Chondrocyte (in vitro differentiated cells): ENCODE measurements at regions not wholly inside any gene's neighbourhood (a gene's known extent, or its start where the extent isn't known, plus 50 kb on each side); places are given as distances from the start of the nearest gene placed in this dataset.

Experiments
- DNase-seq: peaks from one replicate; pipeline ENCODE4 v3.0.0; 2021; ENCODE audit warnings: mixed read lengths, low spot score
- H3K27ac Mint-ChIP-seq: one replicate; pipeline ENCODE4 v1.8.0; 2021; ENCODE audit warnings: mild to moderate bottlenecking, moderate library complexity, mixed read lengths; ENCODE audit not compliant: unreplicated experiment
- H3K27me3 Mint-ChIP-seq: 2 replicates; pipeline ENCODE4 v1.8.0; 2021; ENCODE audit warnings: low read depth, mixed read lengths
- H3K36me3 Mint-ChIP-seq: 2 replicates; pipeline ENCODE4 v1.8.0; 2021; ENCODE audit warnings: low read depth, mixed read lengths
- H3K4me1 Mint-ChIP-seq: 2 replicates; pipeline ENCODE4 v1.8.0; 2021; ENCODE audit warnings: low read depth, mild to moderate bottlenecking, mixed read lengths
- H3K4me3 Mint-ChIP-seq: one replicate; pipeline ENCODE4 v1.8.0; 2021; ENCODE audit warnings: mild to moderate bottlenecking, moderate library complexity, mixed read lengths; ENCODE audit not compliant: unreplicated experiment
- H3K9me3 Mint-ChIP-seq: 2 replicates; pipeline ENCODE4 v1.8.0; 2021; ENCODE audit warnings: low read depth, mixed read lengths
- CTCF ChIP-seq: fragments of 200-600 bp; sonication (generic); IDR thresholded peaks from 2 replicates; pipeline ENCODE4 v1.5.0; 2021; ENCODE audit warnings: antibody characterized with exemption, mild to moderate bottlenecking, moderate library complexity

- peaks cover 2% of the 10 kb centered on the region for H3K36me3 Mint-ChIP-seq
- no peak overlapping the region for H3K27ac Mint-ChIP-seq
Observed at GRCh38 chr14:55734731-55735130, 154.7 kb downstream of the KTN1 start.

GRCh38 chr14:55739967-55740648 lies 160.1 kb downstream of the KTN1 start:
- H3K27me3 Mint-ChIP-seq = no peaks in the 10 kb centered on the region
- H3K9me3 Mint-ChIP-seq = peaks cover 10% of the 10 kb centered on the region
- peaks cover 2% of the 10 kb centered on the region for H3K36me3 Mint-ChIP-seq
- H3K4me3 Mint-ChIP-seq = no peak overlapping the region
- no peak for DNase-seq
- no peak for TF ChIP-seq CTCF
- H3K4me1 Mint-ChIP-seq = peaks cover 14% of the 10 kb centered on the region
- no peak overlapping the region for H3K27ac Mint-ChIP-seq

More at GRCh38 chr14:55734731-55735130, 154.7 kb downstream of the KTN1 start:
- Mint-ChIP-seq H3K9me3 (peaks cover 10% of the 10 kb centered on the region), H3K4me1 (peaks cover 1% of the 10 kb centered on the region), H3K4me3 (no peak overlapping the region), H3K27me3 (no peaks in the 10 kb centered on the region)
- no peak for TF ChIP-seq CTCF
- no peak for DNase-seq

- Mint-ChIP-seq H3K27me3 (no peaks in the 10 kb centered on the region), H3K36me3 (peaks cover under 1% of the 10 kb centered on the region), H3K27ac (no peak overlapping the region), H3K9me3 (peaks cover 8% of the 10 kb centered on the region), H3K4me1 (peaks cover 14% of the 10 kb centered on the region), H3K4me3 (no peak overlapping the region)
- TF ChIP-seq CTCF = no peak
- DNase-seq = no peak
Observed at GRCh38 chr14:55740649-55740989, 160.6 kb downstream of the KTN1 start.

GRCh38 chr14:55741240-55741639 lies 161.2 kb downstream of the KTN1 start:
- Mint-ChIP-seq H3K36me3 (no peaks in the 10 kb centered on the region), H3K4me1 (peaks cover 14% of the 10 kb centered on the region), H3K27ac (no peak overlapping the region), H3K27me3 (no peaks in the 10 kb centered on the region), H3K4me3 (no peak overlapping the region), H3K9me3 (peaks cover 2% of the 10 kb centered on the region)
- DNase-seq = no peak
- TF ChIP-seq CTCF = no peak

GRCh38 chr14:55743551-55743950 lies 163.5 kb downstream of the KTN1 start:
- Mint-ChIP-seq H3K27me3 (no peaks in the 10 kb centered on the region), H3K4me1 (peaks cover 17% of the 10 kb centered on the region), H3K36me3 (no peaks in the 10 kb centered on the region), H3K9me3 (no peaks in the 10 kb centered on the region), H3K27ac (no peak overlapping the region), H3K4me3 (no peak overlapping the region)
- no peak for TF ChIP-seq CTCF
- no peak for DNase-seq
